ENCODE measurements at regions not wholly inside any gene's neighbourhood (a gene's known extent, or its start where the extent isn't known, plus 50 kb on each side); places are given as distances from the start of the nearest gene placed in this dataset.

DNA sequence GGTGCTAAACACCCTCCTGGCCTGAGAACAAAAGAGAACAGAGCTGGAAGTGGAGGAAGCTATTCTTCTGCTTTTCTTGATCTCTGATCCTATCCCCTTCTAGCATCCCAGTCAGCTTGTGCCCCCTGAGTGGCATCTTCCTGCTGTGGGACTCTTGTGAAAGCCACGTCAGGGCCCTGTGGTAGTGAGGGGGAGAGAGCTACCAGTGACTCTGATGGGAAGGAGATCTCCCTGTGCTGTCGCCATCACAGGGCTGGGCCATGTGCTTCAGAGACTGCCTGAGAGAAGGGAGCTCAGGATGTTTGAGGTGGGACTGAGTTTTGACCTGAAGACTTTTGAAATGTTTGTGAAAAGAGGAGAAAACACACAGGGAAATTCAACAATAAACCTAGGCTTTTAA is 107.6 kb upstream of the FUT8 start:
- TF ChIP-seq TAF1 (IDR thresholded peaks at IDR 0.05; ENCODE audit: borderline replicate concordance, insufficient read depth, low read length) (no peak), REST (IDR thresholded peaks at IDR 0.05; ENCODE audit: insufficient read depth in 1 of 2, low read depth in 2 of 2, low read length in 2 of 2) (no peak), POLR2AphosphoS5 (IDR thresholded peaks at IDR 0.05; ENCODE audit: low read depth, low read length) (no peak), FOXP2 (optimal IDR thresholded peaks at IDR 0.05; ENCODE audit: borderline replicate concordance, extremely low read depth, extremely low read length, insufficient read depth) (no peak), SIN3A (IDR thresholded peaks at IDR 0.05; ENCODE audit: borderline replicate concordance, insufficient read depth, low read length) (no peak)

- TF ChIP-seq POLR2AphosphoS5 (IDR thresholded peaks at IDR 0.05; ENCODE audit: low read depth, low read length) (no peak), SIN3A (IDR thresholded peaks at IDR 0.05; ENCODE audit: borderline replicate concordance, insufficient read depth, low read length) (no peak), FOXP2 (optimal IDR thresholded peaks at IDR 0.05; ENCODE audit: borderline replicate concordance, extremely low read depth, extremely low read length, insufficient read depth) (no peak), REST (IDR thresholded peaks at IDR 0.05; ENCODE audit: insufficient read depth in 1 of 2, low read depth in 2 of 2, low read length in 2 of 2) (no peak), TAF1 (IDR thresholded peaks at IDR 0.05; ENCODE audit: borderline replicate concordance, insufficient read depth, low read length) (no peak)
These were observed 104.0 kb upstream of the FUT8 start for GRCh38 chr14:65308536-65308935.

DNA sequence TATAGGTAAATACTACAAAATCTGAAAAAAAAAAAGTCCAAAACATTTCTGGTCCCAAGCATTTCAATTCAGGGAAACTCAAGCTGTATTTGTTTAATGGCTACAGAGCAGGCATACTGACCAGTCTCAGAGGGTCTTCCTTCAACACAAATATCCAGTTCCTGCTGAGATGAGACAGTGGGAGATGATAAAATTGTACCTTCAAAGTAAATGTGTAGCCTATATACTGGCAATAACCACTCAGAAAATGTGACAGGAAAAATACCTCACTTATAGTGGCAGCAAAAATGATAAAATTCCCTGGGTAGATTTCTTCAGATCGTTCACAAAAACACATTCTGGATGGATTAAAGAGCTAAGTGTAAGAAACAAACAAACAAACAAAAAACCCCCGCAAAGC is 102.0 kb upstream of the FUT8 start:
- TF ChIP-seq SIN3A (IDR thresholded peaks at IDR 0.05; ENCODE audit: borderline replicate concordance, insufficient read depth, low read length) (no peak), TAF1 (IDR thresholded peaks at IDR 0.05; ENCODE audit: borderline replicate concordance, insufficient read depth, low read length) (no peak), FOXP2 (optimal IDR thresholded peaks at IDR 0.05; ENCODE audit: borderline replicate concordance, extremely low read depth, extremely low read length, insufficient read depth) (no peak), REST (IDR thresholded peaks at IDR 0.05; ENCODE audit: insufficient read depth in 1 of 2, low read depth in 2 of 2, low read length in 2 of 2) (no peak), POLR2AphosphoS5 (IDR thresholded peaks at IDR 0.05; ENCODE audit: low read depth, low read length) (no peak)

- TF ChIP-seq FOXP2 (optimal IDR thresholded peaks at IDR 0.05; ENCODE audit: borderline replicate concordance, extremely low read depth, extremely low read length, insufficient read depth), result no peak
- no peak for TF ChIP-seq SIN3A (IDR thresholded peaks at IDR 0.05; ENCODE audit: borderline replicate concordance, insufficient read depth, low read length)
- TF ChIP-seq POLR2AphosphoS5 (IDR thresholded peaks at IDR 0.05; ENCODE audit: low read depth, low read length), result no peak
- no peak for TF ChIP-seq TAF1 (IDR thresholded peaks at IDR 0.05; ENCODE audit: borderline replicate concordance, insufficient read depth, low read length)
- TF ChIP-seq REST (IDR thresholded peaks at IDR 0.05; ENCODE audit: insufficient read depth in 1 of 2, low read depth in 2 of 2, low read length in 2 of 2), result no peak
These were observed 99.7 kb upstream of the FUT8 start for GRCh38 chr14:65312859-65313258.
